ENCODE measurements at regions not wholly inside any gene's neighbourhood (a gene's known extent, or its start where the extent isn't known, plus 50 kb on each side); places are given as distances from the start of the nearest gene placed in this dataset.

- TF ChIP-seq CTCF (IDR thresholded peaks at IDR 0.05; ENCODE audit: borderline replicate concordance, control extremely low read depth, extremely low read depth, insufficient read depth, missing control alignments): no peak
- in situ Hi-C loops (cut with MboI; ENCODE audit: low sequenced_read_pairs, unreplicated experiment): no loop called here
- DNase-seq (ENCODE audit: low spot score): no peak
Observed at GRCh38 chr5:125293223-125293622, 546.8 kb upstream of the ZNF608 start.

GRCh38 chr5:125293726-125294125 lies 547.3 kb upstream of the ZNF608 start:
- TF ChIP-seq CTCF (IDR thresholded peaks at IDR 0.05; ENCODE audit: borderline replicate concordance, control extremely low read depth, extremely low read depth, insufficient read depth, missing control alignments): no peak
- in situ Hi-C loops (cut with MboI; ENCODE audit: low sequenced_read_pairs, unreplicated experiment): no loop called here
- no peak for DNase-seq (ENCODE audit: low spot score)

GRCh38 chr5:125294844-125295243 lies 548.4 kb upstream of the ZNF608 start:
- no peak for TF ChIP-seq CTCF (IDR thresholded peaks at IDR 0.05; ENCODE audit: borderline replicate concordance, control extremely low read depth, extremely low read depth, insufficient read depth, missing control alignments)
- no peak for DNase-seq (ENCODE audit: low spot score)
- in situ Hi-C loops (cut with MboI; ENCODE audit: low sequenced_read_pairs, unreplicated experiment): no loop called here

- TF ChIP-seq CTCF (IDR thresholded peaks at IDR 0.05; ENCODE audit: borderline replicate concordance, control extremely low read depth, extremely low read depth, insufficient read depth, missing control alignments): no peak
- DNase-seq (ENCODE audit: low spot score): no peak
- in situ Hi-C loops (cut with MboI; ENCODE audit: low sequenced_read_pairs, unreplicated experiment): no loop called here
Observed at GRCh38 chr5:125295405-125295872, 549.0 kb upstream of the ZNF608 start.

- DNase-seq (ENCODE audit: low spot score): no peak
- in situ Hi-C loops (cut with MboI; ENCODE audit: low sequenced_read_pairs, unreplicated experiment): no loop called here
- TF ChIP-seq CTCF (IDR thresholded peaks at IDR 0.05; ENCODE audit: borderline replicate concordance, control extremely low read depth, extremely low read depth, insufficient read depth, missing control alignments): no peak
Observed at GRCh38 chr5:125298258-125298657, 551.8 kb upstream of the ZNF608 start.

- DNase-seq (ENCODE audit: low spot score): no peak
- in situ Hi-C loops (cut with MboI; ENCODE audit: low sequenced_read_pairs, unreplicated experiment): no loop called here
Observed at GRCh38 chr5:125298746-125299379, 552.4 kb upstream of the ZNF608 start.

More at GRCh38 chr5:125298746-125299379, 552.4 kb upstream of the ZNF608 start:
- no peak for TF ChIP-seq CTCF (IDR thresholded peaks at IDR 0.05; ENCODE audit: borderline replicate concordance, control extremely low read depth, extremely low read depth, insufficient read depth, missing control alignments)

Measured in GM13976 (cell line).